Activated CD4-positive, alpha-beta T cell treated with anti-CD3 and anti-CD28 coated beads, Interleukin-2, Interleukin-6, amounts not matched to agents 100 ng/mL and 50 ng/mL, durations not matched to agents 16 hours and 8 hours (primary cell): ENCODE measurements at regions not wholly inside any gene's neighbourhood (a gene's known extent, or its start where the extent isn't known, plus 50 kb on each side); places are given as distances from the start of the nearest gene placed in this dataset.

Experiments
- DNase-seq: peaks from one replicate; pipeline ENCODE4 v3.0.0-alpha.2; 2020

DNA sequence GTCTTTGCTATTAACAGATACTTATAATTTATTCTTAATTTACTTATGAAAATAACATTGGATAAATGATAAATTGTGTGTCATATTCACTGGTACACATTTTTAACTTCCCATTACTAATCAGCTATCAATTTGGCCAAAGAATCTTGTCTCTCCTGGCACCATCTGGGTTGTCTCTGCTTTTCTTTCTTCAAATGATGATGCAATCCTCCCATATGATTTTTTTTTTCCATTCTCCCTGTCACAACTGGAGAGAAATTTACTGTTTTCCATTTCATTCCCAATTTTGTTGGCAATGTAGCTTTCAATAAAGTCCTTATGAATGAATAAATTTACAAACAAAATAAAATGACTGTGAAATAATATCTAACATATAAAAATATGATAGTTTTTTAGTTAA is 743.7 kb upstream of the EPHA6 start:
- DNase-seq: no peak

- no peak for DNase-seq
Observed at GRCh38 chr3:96071097-96071496, 743.3 kb upstream of the EPHA6 start.

DNA sequence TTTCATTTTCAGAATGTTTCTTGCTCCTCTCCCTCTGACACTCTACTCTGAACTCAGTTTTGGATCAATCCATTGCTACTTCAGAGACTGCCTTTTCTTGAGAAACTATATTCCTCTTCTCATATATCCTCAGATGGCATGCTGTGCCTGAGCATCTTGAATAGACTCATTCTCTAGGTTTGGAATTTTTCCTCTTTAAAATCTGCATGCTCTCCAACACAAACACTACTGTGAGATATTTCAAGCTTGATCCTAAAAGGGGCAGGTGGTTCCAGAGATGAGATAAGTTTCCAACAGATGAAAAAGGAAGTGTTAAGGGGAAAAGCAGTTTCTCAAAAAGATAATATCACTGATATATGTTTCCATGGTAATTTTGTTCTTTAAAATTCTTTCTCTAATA is 742.2 kb upstream of the EPHA6 start:
- no peak for DNase-seq

DNA sequence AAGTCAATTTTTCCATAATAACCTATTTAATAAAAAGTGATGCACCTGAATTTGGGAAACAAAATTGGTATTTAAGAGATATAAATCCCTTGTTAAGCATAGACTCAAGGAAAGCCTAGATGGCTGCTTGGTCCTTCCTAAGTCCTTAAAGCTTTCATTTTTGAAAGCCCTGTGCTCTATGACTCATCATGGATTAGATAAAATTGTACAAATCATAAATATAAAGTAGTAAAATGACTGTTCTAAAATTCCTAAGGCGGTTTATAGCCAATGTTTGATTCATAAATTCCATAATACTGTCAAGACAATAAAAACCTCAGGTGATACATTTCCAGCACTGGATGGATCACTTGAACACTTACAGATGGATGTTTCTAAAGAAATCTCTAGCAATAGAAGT is 730.8 kb upstream of the EPHA6 start:
- no peak for DNase-seq

DNA sequence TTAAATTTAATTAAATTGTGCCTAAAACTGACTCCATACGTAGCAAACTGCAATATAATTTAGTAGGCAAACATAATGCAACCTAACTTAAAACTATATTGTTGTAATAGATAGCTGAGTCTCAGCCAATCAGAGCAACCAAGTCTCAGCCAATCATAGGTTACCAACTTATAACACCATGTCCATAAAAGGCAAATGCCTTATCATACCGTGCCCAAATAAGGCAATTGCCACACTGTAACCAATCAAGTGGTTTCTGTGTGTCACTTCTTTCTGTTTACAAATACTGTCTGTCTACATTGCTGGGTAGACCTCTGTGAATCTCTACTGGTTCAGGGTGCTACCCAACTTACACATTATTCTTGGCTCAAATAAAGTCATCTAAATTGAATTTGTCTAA is 728.4 kb upstream of the EPHA6 start:
- no peak for DNase-seq

- DNase-seq: no peak
Observed at GRCh38 chr3:96101006-96101560, 713.3 kb upstream of the EPHA6 start.

DNA sequence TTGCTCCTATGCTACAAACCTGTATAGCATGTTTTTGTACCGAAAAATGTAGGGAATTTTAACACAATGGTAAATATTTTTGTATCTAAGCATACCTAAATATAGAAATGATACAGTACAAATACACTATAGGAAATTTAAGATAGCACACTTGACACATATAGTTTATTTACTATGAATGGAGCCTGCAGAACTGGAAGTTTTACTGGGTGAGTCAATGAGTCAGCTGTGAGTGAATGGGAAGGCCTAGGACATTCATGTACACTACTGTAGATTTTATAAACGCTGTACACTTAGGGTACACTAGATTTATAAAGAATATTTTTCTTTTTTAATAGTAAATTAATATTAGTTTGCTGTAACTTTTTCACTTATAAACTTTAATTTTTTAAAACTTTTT is 707.7 kb upstream of the EPHA6 start:
- DNase-seq: no peak
